NCI-H2029 (cell line): ENCODE measurements at regions not wholly inside any gene's neighbourhood (a gene's known extent, or its start where the extent isn't known, plus 50 kb on each side); places are given as distances from the start of the nearest gene placed in this dataset.

Experiments
- DNase-seq: peaks from one replicate; lab custom pipeline; 2025; lab: John Stamatoyannopoulos, UW

- no peak for DNase-seq
Observed at GRCh38 chr18:56021809-56022195, 433.8 kb upstream of the TCF4 start.

GRCh38 chr18:56021136-56021808, 433.3 kb upstream of the TCF4 start:
- no peak for DNase-seq

DNA sequence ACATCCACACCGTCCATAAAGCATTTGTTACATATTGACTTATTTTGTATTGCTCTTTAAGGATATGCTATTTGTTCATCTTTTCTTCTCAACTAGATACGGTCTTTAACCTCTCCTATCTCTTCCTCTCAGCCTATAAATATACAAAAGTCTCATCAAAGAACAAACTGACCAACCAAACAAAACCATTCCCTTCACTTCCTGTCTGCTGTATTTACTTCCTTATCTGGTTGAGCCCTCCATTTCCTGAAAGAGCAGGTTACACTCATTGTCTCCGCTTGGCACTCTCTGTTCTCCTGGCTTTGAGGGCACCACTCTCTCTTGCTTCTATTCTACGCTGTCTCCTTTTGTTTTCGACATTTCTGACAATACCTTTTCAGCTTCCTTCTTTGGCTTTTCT, 431.9 kb upstream of the TCF4 start:
- DNase-seq = no peak

- DNase-seq = no peak
Observed at GRCh38 chr18:56019156-56019555, 431.2 kb upstream of the TCF4 start.

GRCh38 chr18:56009411-56009810, 421.4 kb upstream of the TCF4 start:
- DNase-seq = no peak

DNA sequence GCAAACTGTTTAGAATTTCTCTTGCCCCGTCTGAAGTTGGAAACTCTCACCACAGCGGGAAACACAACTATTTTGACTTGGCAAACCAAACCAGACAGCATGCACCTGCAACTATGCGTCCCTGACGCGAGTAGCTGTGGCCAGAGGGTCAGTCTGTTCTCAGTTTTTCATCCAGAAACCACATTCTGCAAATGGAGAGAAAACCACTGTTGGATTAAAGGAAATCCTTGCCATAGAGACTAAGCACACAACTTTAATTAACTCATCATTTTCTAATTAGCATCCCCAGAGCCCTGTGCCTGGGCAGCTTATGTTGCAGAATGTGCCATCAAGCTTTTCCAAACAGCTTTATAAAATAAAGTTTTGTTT, 415.7 kb upstream of the TCF4 start:
- no peak for DNase-seq

DNA sequence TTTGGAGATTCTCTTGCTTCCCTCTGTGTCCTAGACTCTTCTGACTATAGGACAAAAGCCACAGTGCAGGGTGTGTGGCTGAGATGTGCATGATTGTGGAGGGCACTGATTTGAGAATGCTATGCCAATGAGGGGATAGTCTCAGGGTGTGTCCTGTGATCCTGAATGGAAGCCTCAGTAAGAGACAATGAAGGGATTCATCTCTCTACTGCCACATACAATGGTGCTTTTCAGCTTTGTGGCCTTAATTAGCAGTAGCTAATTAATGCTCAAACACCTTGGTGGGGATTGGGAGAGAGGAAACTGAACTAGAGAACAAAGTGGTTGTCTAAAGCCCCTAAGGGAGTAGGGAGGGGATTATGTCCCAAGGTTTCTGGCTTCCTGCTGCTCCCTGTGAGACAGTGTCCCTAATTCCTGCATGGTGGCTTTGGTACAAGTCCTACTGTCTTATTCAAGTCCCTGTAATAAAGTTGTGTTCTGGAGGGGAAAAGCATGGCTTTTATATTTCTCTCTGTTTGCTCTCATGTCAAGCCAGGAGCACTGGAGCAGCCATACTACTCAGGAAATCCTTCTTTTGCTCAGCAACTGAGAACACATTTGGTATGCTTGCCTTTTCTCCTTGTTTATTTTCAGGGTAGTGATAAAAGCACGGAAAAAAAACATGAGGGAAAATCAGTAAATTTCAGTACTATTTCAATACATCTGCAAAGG, 415.2 kb upstream of the TCF4 start:
- no peak for DNase-seq

DNA sequence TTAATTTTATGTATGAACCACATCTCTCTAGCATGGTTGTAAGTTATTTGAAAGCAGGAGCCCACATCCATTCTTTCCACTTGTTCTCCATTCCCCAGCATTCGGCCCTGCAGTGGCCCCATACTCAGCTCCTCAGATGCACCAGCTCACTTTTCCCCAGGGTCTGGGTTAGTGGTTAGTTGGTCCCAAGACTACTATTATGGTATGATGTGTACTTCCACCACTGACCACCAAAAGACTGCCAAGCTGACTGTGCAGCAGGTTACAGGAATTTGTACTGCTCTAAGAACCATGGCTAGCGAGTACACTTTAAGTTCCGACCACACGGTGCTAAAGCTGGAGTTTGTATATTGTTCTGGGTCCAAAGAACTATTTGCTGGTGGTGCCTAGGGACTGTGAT, 413.6 kb upstream of the TCF4 start:
- DNase-seq = no peak

GRCh38 chr18:56000041-56000440, 412.0 kb upstream of the TCF4 start:
- no peak for DNase-seq

- no peak for DNase-seq
Observed at GRCh38 chr18:55999641-56000040, 411.6 kb upstream of the TCF4 start.

- no peak for DNase-seq
Observed at GRCh38 chr18:55998801-55999385, 410.9 kb upstream of the TCF4 start.

DNA sequence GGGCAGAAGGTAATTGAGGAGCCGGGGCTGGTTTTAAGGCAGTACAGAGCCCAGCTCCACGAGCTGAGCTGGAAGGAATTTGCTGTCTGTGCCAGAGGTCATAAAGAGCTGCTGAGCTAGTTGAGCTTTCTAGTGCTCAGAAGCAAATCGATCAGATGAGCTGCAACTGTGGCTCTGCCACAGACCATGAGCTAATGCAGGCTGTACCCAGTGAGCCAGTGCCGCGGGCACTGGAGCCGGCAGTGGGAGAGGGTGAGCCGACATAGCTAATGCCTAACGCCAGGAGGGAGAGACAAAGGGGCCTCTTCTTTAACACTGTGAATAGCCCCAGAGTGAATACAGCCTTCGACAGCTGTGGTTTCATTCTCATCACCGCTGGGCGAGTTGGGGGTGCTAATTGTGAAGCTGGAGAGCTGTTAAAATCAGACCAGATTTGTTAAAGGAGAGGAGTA, 410.1 kb upstream of the TCF4 start:
- DNase-seq = no peak

DNA sequence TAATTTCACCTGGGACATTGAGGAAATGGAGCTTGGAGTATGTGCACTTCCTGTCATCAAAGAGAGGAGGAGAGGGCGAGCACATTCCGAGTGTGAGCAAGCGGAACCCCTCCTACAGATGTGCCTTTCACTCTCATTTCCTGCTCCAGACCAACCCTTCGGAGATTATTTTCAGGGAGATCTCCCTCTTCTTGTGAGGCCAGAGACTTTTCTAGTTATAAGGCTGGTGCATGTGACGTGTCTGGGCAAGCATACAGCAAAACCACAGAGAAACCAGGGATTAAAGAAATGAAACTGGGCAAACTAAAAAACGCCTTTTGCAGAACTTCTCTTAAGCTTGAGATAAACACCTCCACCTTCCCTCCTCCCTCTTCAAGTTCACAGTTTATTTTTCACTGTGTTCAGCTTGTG, 409.2 kb upstream of the TCF4 start:
- DNase-seq = no peak

DNA sequence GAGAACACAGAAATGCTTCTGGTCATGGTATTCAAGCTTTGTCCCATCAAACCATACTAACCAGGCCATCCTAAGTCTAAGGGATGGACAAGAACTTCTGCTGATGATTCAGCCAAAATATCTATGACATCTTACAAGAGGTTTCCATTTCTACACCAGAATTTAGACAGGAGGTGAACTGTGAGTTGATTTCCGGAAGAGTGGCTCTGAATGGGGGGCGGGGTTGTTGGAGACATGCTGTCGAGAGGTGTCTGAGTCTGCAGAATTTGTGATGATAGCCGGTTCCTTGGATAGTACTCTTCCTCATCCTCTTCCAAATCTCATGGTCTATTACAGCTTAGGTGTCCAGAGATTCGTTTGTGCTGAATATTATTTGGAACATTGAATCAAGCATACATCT, 408.7 kb upstream of the TCF4 start:
- no peak for DNase-seq

DNA sequence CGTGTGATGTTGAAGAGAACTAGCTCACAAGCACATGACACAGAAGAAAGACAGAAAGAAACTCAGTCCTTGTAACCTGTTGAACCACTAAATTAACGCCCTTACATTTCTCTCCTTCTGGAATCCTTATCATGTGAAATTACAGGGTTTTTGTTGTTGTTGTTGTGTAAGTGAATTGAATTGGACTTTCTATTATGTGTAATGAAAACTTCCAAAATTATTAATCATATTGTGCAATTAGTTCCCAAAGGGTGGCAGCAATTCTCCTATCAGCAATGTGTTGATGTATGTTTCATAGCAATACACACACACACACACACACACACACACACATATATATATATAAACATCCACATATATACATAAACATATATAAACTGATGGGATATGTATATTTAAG, 402.2 kb upstream of the TCF4 start:
- no peak for DNase-seq

GRCh38 chr18:55988537-55988936, 400.5 kb upstream of the TCF4 start:
- no peak for DNase-seq

- no peak for DNase-seq
Observed at GRCh38 chr18:55983433-55983832, 395.4 kb upstream of the TCF4 start.

GRCh38 chr18:55982992-55983391, 395.0 kb upstream of the TCF4 start:
- DNase-seq = no peak

GRCh38 chr18:55981712-55982475, 393.9 kb upstream of the TCF4 start:
- no peak for DNase-seq

DNA sequence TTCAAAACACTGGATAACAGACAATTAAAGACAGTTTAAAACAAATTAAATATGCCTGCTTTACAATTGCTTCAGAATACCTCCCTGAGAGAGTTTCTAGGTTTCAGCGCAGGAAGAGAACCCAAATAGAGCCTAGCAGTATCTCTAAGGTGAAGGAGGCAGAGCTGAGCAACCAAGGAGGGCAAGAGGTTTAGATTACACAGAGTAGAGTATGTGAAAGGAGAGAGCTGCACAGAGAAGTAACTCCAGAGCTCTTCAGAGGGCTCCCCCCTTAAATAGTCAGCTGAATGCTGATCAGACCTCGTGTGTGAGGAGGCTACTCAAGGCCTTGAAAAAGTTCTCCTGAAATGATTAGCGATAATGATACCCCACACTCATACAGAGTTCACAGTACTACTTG, 386.5 kb upstream of the TCF4 start:
- no peak for DNase-seq

DNA sequence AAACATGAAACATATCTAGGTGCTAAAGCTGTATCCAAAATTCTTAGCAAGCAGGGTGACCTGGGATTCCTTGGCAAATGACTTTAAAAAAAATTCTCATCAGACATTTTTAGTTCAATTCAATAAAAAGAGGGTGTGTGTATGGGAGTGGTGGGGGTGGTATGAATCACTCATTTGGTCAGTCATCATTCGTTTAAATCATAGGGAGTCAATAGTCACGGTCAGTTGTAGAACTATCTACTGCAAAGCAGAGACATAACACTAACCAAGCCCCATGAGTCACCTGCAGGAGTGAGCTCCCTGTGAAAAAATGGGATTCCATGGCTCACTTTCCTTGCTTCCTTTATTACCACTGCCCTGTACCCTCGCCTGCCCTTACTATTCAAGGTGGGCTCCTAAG, 380.6 kb upstream of the TCF4 start:
- no peak for DNase-seq

DNA sequence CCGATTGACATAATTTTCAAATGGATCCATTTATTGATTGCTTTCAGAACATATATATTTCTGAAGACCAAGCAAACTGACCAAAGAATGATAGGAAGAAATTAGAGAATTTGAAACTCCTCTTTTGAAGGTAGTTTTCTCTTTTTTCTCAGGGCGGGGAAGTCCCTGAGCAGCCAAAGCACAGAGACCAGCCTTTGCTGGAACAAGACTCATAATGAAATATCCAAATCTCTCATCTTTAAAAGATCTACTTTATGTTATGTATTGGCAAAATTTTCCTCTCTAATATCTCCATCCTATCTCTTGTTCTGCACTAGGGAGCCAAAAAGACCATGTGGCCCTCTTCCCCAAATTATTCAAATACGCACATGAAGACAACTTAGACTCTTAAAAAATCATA, 379.0 kb upstream of the TCF4 start:
- no peak for DNase-seq

DNA sequence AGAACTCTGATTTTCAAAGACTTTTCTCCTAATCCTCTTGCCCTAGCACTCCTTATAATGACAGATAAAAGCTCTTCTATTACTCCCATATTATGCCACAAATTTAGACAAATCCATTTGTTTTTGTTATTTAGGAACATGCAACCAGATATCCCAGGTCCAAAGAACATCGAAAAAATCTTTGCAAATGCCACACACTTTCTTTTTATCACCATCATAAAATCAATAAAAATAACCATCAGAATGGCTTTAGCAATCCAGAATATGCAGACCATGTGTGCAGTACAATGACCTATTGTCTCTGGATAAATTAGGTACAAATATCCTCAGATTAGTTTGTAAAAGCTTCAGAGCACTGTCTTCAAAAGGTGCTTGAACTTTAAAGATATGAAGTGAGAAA, 376.2 kb upstream of the TCF4 start:
- DNase-seq = no peak
